Parathyroid adenoma (tissue), 2 donors: ENCODE measurements at regions not wholly inside any gene's neighbourhood (a gene's known extent, or its start where the extent isn't known, plus 50 kb on each side); places are given as distances from the start of the nearest gene placed in this dataset.
A peak's percentile ranks its signal among the peaks of the same experiment; 100 is the strongest.

Experiments used
- H2AFZ ChIP-seq: fragments of 300-600 bp; sonication (generic); one replicate; pipeline ENCODE4 v1.7.0; 2017; ENCODE audit warnings: antibody characterized with exemption, mild to moderate bottlenecking
- H3K27ac ChIP-seq: fragments of 300-600 bp; sonication (generic); one replicate; pipeline ENCODE4 v1.7.0; 2017
- H3K27me3 ChIP-seq: fragments of 300-600 bp; sonication (generic); one replicate; pipeline ENCODE4 v1.7.0; 2017; ENCODE audit warnings: low read length; ENCODE audit not compliant: control insufficient read depth, insufficient read depth
- H3K36me3 ChIP-seq: fragments of 300-600 bp; sonication (generic); one replicate; pipeline ENCODE4 v1.7.0; 2017; ENCODE audit warnings: low read length; ENCODE audit not compliant: control insufficient read depth, insufficient read depth
- H3K4me1 ChIP-seq: fragments of 300-600 bp; sonication (generic); one replicate; pipeline ENCODE4 v1.7.0; 2017; ENCODE audit warnings: control low read depth
- H3K4me2 ChIP-seq: fragments of 300-600 bp; sonication (generic); one replicate; pipeline ENCODE4 v1.7.0; 2017; ENCODE audit warnings: low read length
- H3K4me3 ChIP-seq: fragments of 300-600 bp; sonication (generic); one replicate; pipeline ENCODE4 v1.7.0; 2017; ENCODE audit warnings: low read depth, low read length
- H3K79me2 ChIP-seq: fragments of 300-600 bp; sonication (generic); one replicate; pipeline ENCODE4 v1.7.0; 2017; ENCODE audit warnings: control low read depth
- H3K9ac ChIP-seq: fragments of 300-600 bp; sonication (generic); one replicate; pipeline ENCODE4 v1.7.0; 2017; ENCODE audit warnings: mild to moderate bottlenecking
- H3K9me3 ChIP-seq: fragments of 300-600 bp; sonication (generic); one replicate; pipeline ENCODE4 v1.7.0; 2017; ENCODE audit warnings: low read length; ENCODE audit not compliant: control insufficient read depth
- CTCF ChIP-seq: fragments of 300-600 bp; sonication (generic); IDR thresholded peaks from one replicate; pipeline ENCODE4 v1.7.0; 2017; ENCODE audit warnings: antibody characterized with exemption, mild to moderate bottlenecking
- donor health status: primary hyperparathyroidism.

- no peaks in the 10 kb centered on the region for H3K36me3 ChIP-seq
- H3K9ac ChIP-seq, result no peak overlapping the region
- H3K4me3 ChIP-seq, result no peak overlapping the region
- TF ChIP-seq CTCF, result no peak
- no peaks in the 10 kb centered on the region for H3K27me3 ChIP-seq
- no peaks in the 10 kb centered on the region for H3K9me3 ChIP-seq
- H2AFZ ChIP-seq, result no peak overlapping the region
- no peaks in the 10 kb centered on the region for H3K79me2 ChIP-seq
- H3K4me1 ChIP-seq, result no peaks in the 10 kb centered on the region
- no peak overlapping the region for H3K27ac ChIP-seq
- no peak overlapping the region for H3K4me2 ChIP-seq
Observed at GRCh38 chr20:58001946-58002345, 226.5 kb downstream of the ANKRD60 start.

DNA sequence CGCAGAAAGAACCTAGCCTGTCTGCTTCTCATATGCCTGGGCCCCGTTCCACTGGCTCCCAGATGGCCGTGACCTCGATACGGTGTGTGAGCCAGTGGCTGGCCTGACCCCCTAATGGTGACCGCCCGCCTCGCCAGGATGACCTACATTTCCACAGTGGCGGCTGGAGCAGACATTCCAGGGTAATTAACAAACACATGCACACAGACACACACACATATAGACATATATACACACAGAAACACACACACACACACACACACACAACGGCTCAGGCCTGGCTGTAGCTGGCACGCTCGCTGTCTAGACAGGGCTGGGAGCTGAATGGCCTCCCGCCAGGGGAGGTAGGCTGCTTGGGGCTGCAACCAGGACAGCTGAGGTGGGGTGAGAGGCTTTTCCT lies 227.1 kb downstream of the ANKRD60 start:
- Histone ChIP-seq H3K4me2 (no peak overlapping the region), H3K27ac (no peak overlapping the region), H3K9ac (no peak overlapping the region), H3K4me3 (no peak overlapping the region), H2AFZ (no peak overlapping the region), H3K79me2 (no peaks in the 10 kb centered on the region), H3K27me3 (no peaks in the 10 kb centered on the region), H3K4me1 (no peaks in the 10 kb centered on the region), H3K36me3 (no peaks in the 10 kb centered on the region), H3K9me3 (no peaks in the 10 kb centered on the region)
- TF ChIP-seq CTCF, result no peak

DNA sequence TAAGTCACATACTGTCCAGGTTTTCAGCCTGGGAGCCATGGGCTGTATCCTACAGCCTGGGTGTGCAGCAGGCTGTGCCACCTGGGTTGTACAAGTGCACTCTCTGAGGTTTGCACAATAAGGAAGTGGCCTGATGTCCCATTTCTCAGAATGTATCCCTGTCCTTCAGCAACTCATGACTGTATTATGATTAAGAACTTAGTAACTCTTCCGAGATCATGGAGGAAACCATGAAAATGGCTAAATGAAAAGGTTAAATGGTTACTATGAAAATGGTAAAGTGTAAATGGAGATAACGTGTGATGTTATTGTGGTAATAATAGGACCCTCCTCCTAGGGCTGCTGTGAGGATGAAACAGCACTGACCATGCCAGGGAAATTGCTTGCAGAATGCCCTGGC lies 227.6 kb downstream of the ANKRD60 start:
- Histone ChIP-seq H3K79me2 (no peaks in the 10 kb centered on the region), H3K4me1 (no peaks in the 10 kb centered on the region), H3K36me3 (no peaks in the 10 kb centered on the region), H2AFZ (no peak overlapping the region), H3K9me3 (no peaks in the 10 kb centered on the region), H3K27me3 (no peaks in the 10 kb centered on the region), H3K9ac (no peak overlapping the region), H3K4me2 (no peak overlapping the region), H3K4me3 (no peak overlapping the region), H3K27ac (no peak overlapping the region)
- TF ChIP-seq CTCF, result no peak

DNA sequence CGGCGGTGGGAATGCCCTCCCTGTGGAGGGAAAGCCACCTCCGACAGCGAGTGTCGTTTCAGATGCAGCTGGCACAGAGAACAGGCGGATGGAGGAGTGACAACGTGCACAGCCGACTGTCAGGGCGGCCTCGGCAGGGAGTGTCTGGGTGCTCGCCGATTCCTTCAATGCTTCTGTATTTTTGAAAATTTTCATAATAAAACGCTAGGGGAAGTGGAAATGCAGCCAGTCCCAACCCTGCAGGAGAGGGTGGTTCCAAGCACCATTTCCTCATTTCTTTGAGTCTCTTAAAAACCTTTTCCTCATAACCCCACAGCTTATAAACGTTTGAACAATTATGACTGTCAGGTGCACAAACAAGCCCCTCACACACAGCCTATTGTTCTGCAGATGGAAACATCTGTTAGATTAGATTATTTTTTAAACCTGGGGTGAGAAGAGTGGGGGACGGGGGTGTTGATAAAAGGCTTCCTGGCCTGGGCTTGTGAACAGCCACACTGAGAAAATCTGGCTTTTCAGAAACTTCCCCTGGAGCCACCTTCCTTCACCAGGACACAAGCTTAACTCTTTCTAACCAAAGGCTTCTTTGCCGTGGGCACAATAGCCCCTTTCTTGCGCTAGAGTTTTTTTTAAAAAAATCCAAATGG lies 228.9 kb downstream of the ANKRD60 start:
- no peak overlapping the region for H3K4me3 ChIP-seq
- no peaks in the 10 kb centered on the region for H3K27me3 ChIP-seq
- peak overlapping the region; percentile 19 for H2AFZ ChIP-seq
- no peaks in the 10 kb centered on the region for H3K9me3 ChIP-seq
- H3K27ac ChIP-seq, result no peak overlapping the region
- no peaks in the 10 kb centered on the region for H3K79me2 ChIP-seq
- H3K4me1 ChIP-seq, result no peaks in the 10 kb centered on the region
- H3K36me3 ChIP-seq, result no peaks in the 10 kb centered on the region
- no peak for TF ChIP-seq CTCF
- H3K4me2 ChIP-seq, result no peak overlapping the region
- H3K9ac ChIP-seq, result no peak overlapping the region

DNA sequence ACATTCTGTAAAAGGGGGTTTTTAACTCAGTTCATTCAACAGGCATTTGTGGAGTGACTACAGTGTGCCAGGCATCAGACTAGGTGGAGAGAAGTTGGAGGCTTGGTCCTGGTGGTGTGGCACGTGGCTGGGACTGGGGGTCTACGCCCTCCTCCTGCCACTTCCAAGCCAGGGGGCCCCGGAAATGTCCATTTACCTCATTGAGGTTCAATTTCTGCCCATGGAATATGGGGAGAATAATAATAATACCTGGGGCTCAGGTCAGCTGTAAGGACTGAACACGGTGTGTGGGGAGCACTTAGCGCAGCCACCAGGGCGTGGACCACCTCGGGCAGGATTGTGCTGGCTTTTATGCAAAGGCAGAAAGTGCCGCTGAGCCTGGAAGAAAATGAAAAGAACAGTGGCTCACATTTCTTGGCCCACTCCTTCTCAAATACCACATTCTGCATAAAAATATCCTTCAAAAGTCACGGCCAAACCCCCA lies 229.4 kb downstream of the ANKRD60 start:
- Histone ChIP-seq H3K36me3 (no peaks in the 10 kb centered on the region), H3K9ac (no peak overlapping the region), H3K4me1 (no peaks in the 10 kb centered on the region), H3K9me3 (no peaks in the 10 kb centered on the region), H3K79me2 (no peaks in the 10 kb centered on the region), H3K27me3 (no peaks in the 10 kb centered on the region), H3K27ac (no peak overlapping the region), H3K4me2 (no peak overlapping the region), H3K4me3 (no peak overlapping the region), H2AFZ (peak overlapping the region; percentile 19)
- TF ChIP-seq CTCF, result no peak
